ENCODE measurements at regions not wholly inside any gene's neighbourhood (a gene's known extent, or its start where the extent isn't known, plus 50 kb on each side); places are given as distances from the start of the nearest gene placed in this dataset.

- no peaks in the 10 kb centered on the region for H3K9me3 ChIP-seq
- no peaks in the 10 kb centered on the region for H3K36me3 ChIP-seq
- 73 to 75% methylated on average over 7 of the region's 7 CpGs for WGBS, 2 donors (ENCODE audit: low coverage in 1 of 2)
- in situ Hi-C loops (cut with MboI; ENCODE audit: low pct_ligation_motif_present in 1 of 4, low pct_unique_long_range_greater_than_20kb in 1 of 4, low sequenced_read_pairs in 3 of 4), result no loop called here
- intact Hi-C loops (cut with DNase I; ENCODE audit: low total_unique reads), result no loop called here
- H3K27me3 ChIP-seq, result no peaks in the 10 kb centered on the region
- no peak overlapping the region for H3K27ac ChIP-seq
- H3K4me1 ChIP-seq, result no peaks in the 10 kb centered on the region
- no peak overlapping the region for H3K4me3 ChIP-seq
- TF ChIP-seq EP300 (IDR thresholded peaks at IDR 0.05; ENCODE audit: low read depth) (no peak), POLR2AphosphoS5 (IDR thresholded peaks at IDR 0.05) (no peak), POLR2A (IDR thresholded peaks at IDR 0.05) (no peak), CTCF (IDR thresholded peaks at IDR 0.05) (no peak)
- no peak for DNase-seq
Measured at GRCh38 chr4:184558996-184559395, 84.6 kb upstream of the IRF2 start.

- in situ Hi-C loops (cut with MboI; ENCODE audit: low pct_ligation_motif_present in 1 of 4, low pct_unique_long_range_greater_than_20kb in 1 of 4, low sequenced_read_pairs in 3 of 4) (no loop called here), intact Hi-C loops (cut with DNase I; ENCODE audit: low total_unique reads) (no loop called here)
- TF ChIP-seq POLR2AphosphoS5 (IDR thresholded peaks at IDR 0.05), result no peak
- TF ChIP-seq EP300 (IDR thresholded peaks at IDR 0.05; ENCODE audit: low read depth), result no peak
- no peak for TF ChIP-seq POLR2A (IDR thresholded peaks at IDR 0.05)
- TF ChIP-seq CTCF (IDR thresholded peaks at IDR 0.05), result no peak
- no peaks in the 10 kb centered on the region for H3K27me3 ChIP-seq
- H3K9me3 ChIP-seq, result no peaks in the 10 kb centered on the region
- DNase-seq, result no peak
- H3K4me1 ChIP-seq, result peaks cover 0 to 5% (median 0%) of the 10 kb centered on the region in 4 donors
- H3K27ac ChIP-seq, result no peak overlapping the region
- H3K36me3 ChIP-seq, result no peaks in the 10 kb centered on the region
- 90 to 91% methylated on average over 3 to 4 of the region's 4 CpGs for WGBS, 2 donors (ENCODE audit: low coverage in 1 of 2)
- no peak overlapping the region for H3K4me3 ChIP-seq
Measured at GRCh38 chr4:184553891-184554290, 79.5 kb upstream of the IRF2 start.

- DNase-seq, result no peak
- H3K36me3 ChIP-seq, result no peaks in the 10 kb centered on the region
- in situ Hi-C loops (cut with MboI; ENCODE audit: low pct_ligation_motif_present in 1 of 4, low pct_unique_long_range_greater_than_20kb in 1 of 4, low sequenced_read_pairs in 3 of 4), result no loop called here
- H3K27me3 ChIP-seq, result no peaks in the 10 kb centered on the region
- intact Hi-C loops (cut with DNase I; ENCODE audit: low total_unique reads), result no loop called here
- no peak for TF ChIP-seq EP300 (IDR thresholded peaks at IDR 0.05; ENCODE audit: low read depth)
- TF ChIP-seq CTCF (IDR thresholded peaks at IDR 0.05), result no peak
- TF ChIP-seq POLR2AphosphoS5 (IDR thresholded peaks at IDR 0.05), result no peak
- no peaks in the 10 kb centered on the region for H3K9me3 ChIP-seq
- no peak overlapping the region for H3K4me3 ChIP-seq
- WGBS, 2 donors (ENCODE audit: low coverage in 1 of 2), result 66 to 86% methylated on average over 3 of the region's 3 CpGs
- H3K4me1 ChIP-seq, result peaks cover 0 to 14% (median 2%) of the 10 kb centered on the region in 4 donors
- no peak overlapping the region for H3K27ac ChIP-seq
Measured at GRCh38 chr4:184550476-184550875, 76.1 kb upstream of the IRF2 start.

- TF ChIP-seq EP300 (IDR thresholded peaks at IDR 0.05; ENCODE audit: low read depth), result no peak
- peak; percentile 62 for TF ChIP-seq POLR2A (IDR thresholded peaks at IDR 0.05)
- TF ChIP-seq CTCF (IDR thresholded peaks at IDR 0.05), result no peak
- TF ChIP-seq POLR2AphosphoS5 (IDR thresholded peaks at IDR 0.05), result peak; percentile 52 to 79 (median 61)
- H3K4me1 ChIP-seq, result peaks cover 0 to 14% (median 2%) of the 10 kb centered on the region in 4 donors
- DNase-seq, result peak; percentile 84
- H3K36me3 ChIP-seq, result no peaks in the 10 kb centered on the region
- intact Hi-C loops (cut with DNase I; ENCODE audit: low total_unique reads), result loop anchor here (10.0 kb wide), 1 partner anchor 264 kb away; no protein-coding TSS in a partner anchor
- peak overlapping the region in 3 of 4 donors; percentile 30 to 43 (median 39) for H3K4me3 ChIP-seq
- peak overlapping the region; percentile 62 to 81 (median 81) for H3K27ac ChIP-seq
- no peaks in the 10 kb centered on the region for H3K27me3 ChIP-seq
- no peaks in the 10 kb centered on the region for H3K9me3 ChIP-seq
- in situ Hi-C loops (cut with MboI; ENCODE audit: low pct_ligation_motif_present in 1 of 4, low pct_unique_long_range_greater_than_20kb in 1 of 4, low sequenced_read_pairs in 3 of 4), result loop anchor here in 3 of 4 donors (10.0 to 25.0 kb wide), 3 partner anchors 136 to 286 kb away; no protein-coding TSS in a partner anchor
- WGBS, 2 donors (ENCODE audit: low coverage in 1 of 2), result 57% methylated on average over 20 of the region's 20 CpGs; no CpG with 5 or more reads in 1 of the 2 donors
Measured at GRCh38 chr4:184548648-184549341, 74.4 kb upstream of the IRF2 start.
